SH-SY5Y (cell line): ENCODE measurements at regions not wholly inside any gene's neighbourhood (a gene's known extent, or its start where the extent isn't known, plus 50 kb on each side); places are given as distances from the start of the nearest gene placed in this dataset.

ENCODE experiments used
- GATA2 ChIP-seq: IDR thresholded peaks from 2 replicates; pipeline ENCODE4 v1.6.1; 2011; ENCODE audit warnings: mild to moderate bottlenecking, low read depth, low read length
- GATA3 ChIP-seq: IDR thresholded peaks from 2 replicates; pipeline ENCODE4 v1.6.1; 2011; ENCODE audit warnings: low read depth, mild to moderate bottlenecking, low read length, moderate library complexity

DNA sequence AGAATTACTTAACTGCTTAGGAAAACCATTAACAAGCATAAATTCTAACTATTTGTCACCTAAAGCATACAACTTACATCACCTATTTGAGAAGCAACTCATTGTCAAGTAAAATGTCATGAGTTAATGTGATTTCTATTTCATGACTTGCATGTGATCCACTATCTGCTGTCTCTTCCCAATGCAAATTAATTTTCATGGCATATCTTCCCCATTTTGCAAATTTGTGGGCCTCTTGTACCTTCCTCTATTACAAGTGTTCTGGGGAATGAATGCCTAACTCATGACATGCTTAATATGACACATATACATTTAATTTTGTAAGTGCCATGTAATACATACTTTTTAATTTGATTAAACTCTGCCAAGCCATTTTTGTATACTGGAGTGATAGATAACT lies 81.1 kb upstream of the EDNRB start:
- TF ChIP-seq GATA2, result no peak
- TF ChIP-seq GATA3, result no peak
